ENCODE measurements at regions not wholly inside any gene's neighbourhood (a gene's known extent, or its start where the extent isn't known, plus 50 kb on each side); places are given as distances from the start of the nearest gene placed in this dataset.
"Not testable (repeated sequence)": the region's sequence is repeated elsewhere in the genome, so short reads cannot be mapped to it uniquely, and the experiment has no call there.

DNA sequence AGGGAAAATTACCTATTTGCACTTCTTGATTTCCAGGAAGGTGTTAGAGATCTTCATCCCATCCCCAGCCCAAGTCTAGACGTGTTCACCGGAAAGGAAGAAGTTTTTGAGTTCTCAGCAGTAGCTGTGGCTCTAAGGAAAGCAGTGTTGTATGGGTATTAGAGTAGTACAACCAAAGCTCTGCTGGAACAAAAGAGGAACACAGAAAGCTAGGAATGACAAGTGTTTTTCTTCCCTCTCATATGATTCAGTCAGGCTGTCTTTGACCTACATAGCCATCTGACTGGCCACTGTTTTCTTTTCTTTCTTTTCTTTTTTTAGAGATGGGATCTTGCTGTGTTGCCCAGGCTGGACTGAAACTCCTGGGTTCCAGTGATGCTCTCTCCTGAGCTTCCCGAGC is 82.7 kb upstream of the SLC39A10 start:
- H3K4me3 ChIP-seq, result no peak overlapping the region
- no peaks in the 10 kb centered on the region for H3K36me3 ChIP-seq
- TF ChIP-seq, protein P1, sequence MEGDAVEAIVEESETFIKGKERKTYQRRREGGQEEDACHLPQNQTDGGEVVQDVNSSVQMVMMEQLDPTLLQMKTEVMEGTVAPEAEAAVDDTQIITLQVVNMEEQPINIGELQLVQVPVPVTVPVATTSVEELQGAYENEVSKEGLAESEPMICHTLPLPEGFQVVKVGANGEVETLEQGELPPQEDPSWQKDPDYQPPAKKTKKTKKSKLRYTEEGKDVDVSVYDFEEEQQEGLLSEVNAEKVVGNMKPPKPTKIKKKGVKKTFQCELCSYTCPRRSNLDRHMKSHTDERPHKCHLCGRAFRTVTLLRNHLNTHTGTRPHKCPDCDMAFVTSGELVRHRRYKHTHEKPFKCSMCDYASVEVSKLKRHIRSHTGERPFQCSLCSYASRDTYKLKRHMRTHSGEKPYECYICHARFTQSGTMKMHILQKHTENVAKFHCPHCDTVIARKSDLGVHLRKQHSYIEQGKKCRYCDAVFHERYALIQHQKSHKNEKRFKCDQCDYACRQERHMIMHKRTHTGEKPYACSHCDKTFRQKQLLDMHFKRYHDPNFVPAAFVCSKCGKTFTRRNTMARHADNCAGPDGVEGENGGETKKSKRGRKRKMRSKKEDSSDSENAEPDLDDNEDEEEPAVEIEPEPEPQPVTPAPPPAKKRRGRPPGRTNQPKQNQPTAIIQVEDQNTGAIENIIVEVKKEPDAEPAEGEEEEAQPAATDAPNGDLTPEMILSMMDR (IDR thresholded peaks at IDR 0.05), result no peak
- no peaks in the 10 kb centered on the region for H3K9me3 ChIP-seq
- peaks cover 0 to 3% of the 10 kb centered on the region in 2 donors for H3K4me1 ChIP-seq (ENCODE audit: control insufficient read depth in 1 of 2, low read depth in 2 of 2)
- H3K27ac ChIP-seq, result no peak overlapping the region
- ATAC-seq (ENCODE audit: insufficient number of reproducible peaks, low FRiP score, low read depth), result no peak
- no peaks in the 10 kb centered on the region for H3K27me3 ChIP-seq (replicated peaks; ENCODE audit: insufficient read depth)
- DNase-seq (ENCODE audit: low spot score), result no peak

DNA sequence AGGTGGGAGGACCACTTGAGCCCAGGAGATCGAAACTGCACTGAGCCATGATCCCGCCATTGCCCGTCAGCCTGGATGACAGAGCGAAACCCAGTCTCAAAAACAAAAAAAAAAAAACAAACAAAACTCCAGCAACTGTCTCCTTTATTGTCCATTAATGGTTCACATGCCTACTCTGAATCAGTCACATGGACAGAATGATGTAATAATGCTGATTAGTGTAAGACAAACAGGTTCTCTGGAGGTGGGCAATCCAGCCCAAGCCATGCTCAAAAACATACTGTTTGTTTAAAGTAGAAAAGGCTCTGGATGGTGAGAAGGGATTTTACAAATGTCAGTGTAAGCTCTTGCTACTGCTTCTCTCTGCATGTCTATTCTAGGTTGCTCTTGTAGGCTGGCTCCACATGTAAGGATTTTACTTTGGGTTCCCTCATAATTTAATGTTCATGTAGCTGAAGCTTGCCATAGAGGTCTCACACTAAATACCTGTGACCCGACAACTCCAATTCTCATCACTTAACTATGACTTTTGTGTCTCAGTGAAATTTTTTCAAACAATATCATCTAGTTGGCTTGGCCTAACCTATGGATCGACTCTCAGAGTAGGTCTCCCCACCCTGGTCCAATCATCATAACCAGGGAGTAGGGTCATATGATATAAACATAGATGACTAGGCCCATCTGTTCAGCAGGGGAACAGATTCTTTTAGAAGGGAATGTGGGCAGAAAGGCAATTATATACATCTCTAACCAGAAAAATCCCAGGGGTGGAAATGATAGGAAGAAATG is 83.9 kb upstream of the SLC39A10 start:
- ATAC-seq (ENCODE audit: insufficient number of reproducible peaks, low FRiP score, low read depth) (no peak), DNase-seq (ENCODE audit: low spot score) (no peak)
- TF ChIP-seq, protein P1 (IDR thresholded peaks at IDR 0.05), result no peak
- Histone ChIP-seq H3K36me3 (no peaks in the 10 kb centered on the region), H3K9me3 (no peaks in the 10 kb centered on the region), H3K27me3 (replicated peaks; ENCODE audit: insufficient read depth) (no peaks in the 10 kb centered on the region), H3K4me3 (no peak overlapping the region), H3K4me1 (ENCODE audit: control insufficient read depth in 1 of 2, low read depth in 2 of 2) (no peaks in the 10 kb centered on the region), H3K27ac (no peak overlapping the region)

DNA sequence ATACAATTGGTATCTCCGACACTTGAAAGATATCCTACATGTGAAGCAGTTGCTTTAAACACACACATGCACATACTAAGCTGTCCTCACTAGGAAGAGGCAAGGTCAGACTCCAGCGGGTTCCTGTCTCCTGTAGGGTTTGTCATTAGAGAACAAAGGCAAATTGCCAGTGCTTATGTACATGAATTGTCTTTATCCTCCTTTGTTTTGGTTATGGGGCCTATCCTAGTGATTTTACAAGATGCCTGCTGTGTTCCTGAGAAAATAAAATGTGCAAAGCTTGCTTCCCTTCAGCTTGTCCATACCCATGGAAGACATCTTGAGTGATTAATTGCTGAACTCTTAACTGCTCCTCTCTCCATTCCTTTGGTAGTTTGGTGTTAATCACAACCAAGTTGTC is 86.7 kb upstream of the SLC39A10 start:
- TF ChIP-seq, protein P1 (IDR thresholded peaks at IDR 0.05), result no peak
- Histone ChIP-seq H3K4me1 (ENCODE audit: control insufficient read depth in 1 of 2, low read depth in 2 of 2) (no peaks in the 10 kb centered on the region), H3K27ac (no peak overlapping the region), H3K9me3 (no peaks in the 10 kb centered on the region), H3K27me3 (replicated peaks; ENCODE audit: insufficient read depth) (no peaks in the 10 kb centered on the region), H3K36me3 (no peaks in the 10 kb centered on the region), H3K4me3 (no peak overlapping the region)
- ATAC-seq (ENCODE audit: insufficient number of reproducible peaks, low FRiP score, low read depth), result no peak
- DNase-seq (ENCODE audit: low spot score), result no peak

DNA sequence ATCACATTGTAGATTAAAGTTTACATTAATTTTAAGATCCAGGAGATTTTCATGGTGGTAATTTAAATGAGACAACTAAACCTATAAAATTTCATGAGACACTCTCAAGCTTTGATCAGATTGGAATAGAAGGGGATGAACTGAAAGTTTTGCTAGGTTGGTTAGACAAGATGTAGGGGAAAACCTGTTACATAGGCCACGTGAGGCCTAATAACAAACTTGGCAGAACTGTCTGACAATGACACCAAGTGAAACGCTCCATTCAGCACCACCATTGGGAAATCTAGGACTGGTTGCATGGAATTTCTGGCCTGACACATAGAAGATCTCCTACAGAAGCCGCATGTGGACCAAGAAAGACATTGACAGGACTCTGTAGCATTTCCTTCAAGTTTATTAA is 87.8 kb upstream of the SLC39A10 start:
- ATAC-seq (ENCODE audit: insufficient number of reproducible peaks, low FRiP score, low read depth) (no peak), DNase-seq (ENCODE audit: low spot score) (no peak)
- TF ChIP-seq, protein P1 (IDR thresholded peaks at IDR 0.05), result no peak

DNA sequence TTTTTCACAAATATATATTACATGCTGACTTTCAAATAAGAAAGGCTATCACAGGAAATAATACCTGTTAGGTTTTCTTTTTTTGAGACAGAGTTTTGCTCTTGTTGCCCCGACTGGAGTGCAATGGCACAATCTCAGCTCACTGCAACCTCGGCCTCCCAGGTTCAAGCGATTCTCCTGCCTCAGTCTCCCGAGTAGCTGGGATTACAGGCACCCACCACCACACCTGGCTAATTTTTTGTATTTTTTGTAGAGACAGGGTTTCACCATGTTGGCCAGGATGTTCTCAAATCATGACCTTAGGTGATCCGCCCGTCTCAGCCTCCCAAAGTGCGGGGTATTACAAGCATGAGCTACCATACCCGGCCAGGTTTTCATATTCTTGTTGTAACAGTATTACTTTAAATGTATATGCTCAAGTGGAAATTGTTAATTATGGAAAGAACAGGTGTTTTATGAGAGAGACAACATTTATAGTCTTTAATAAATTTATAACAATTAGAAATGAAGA is 92.3 kb upstream of the SLC39A10 start:
- not testable (repeated sequence) for ATAC-seq (ENCODE audit: insufficient number of reproducible peaks, low FRiP score, low read depth); H3K4me3 ChIP-seq; DNase-seq (ENCODE audit: low spot score); H3K9me3 ChIP-seq; H3K4me1 ChIP-seq (ENCODE audit: control insufficient read depth in 1 of 2, low read depth in 2 of 2); H3K27me3 ChIP-seq (replicated peaks; ENCODE audit: insufficient read depth); H3K27ac ChIP-seq; H3K36me3 ChIP-seq

More for the DNA sequence above, 87.8 kb upstream of the SLC39A10 start:
- no peaks in the 10 kb centered on the region for H3K9me3 ChIP-seq
- no peak overlapping the region for H3K4me3 ChIP-seq
- no peaks in the 10 kb centered on the region for H3K36me3 ChIP-seq
- H3K27me3 ChIP-seq (replicated peaks; ENCODE audit: insufficient read depth), result no peaks in the 10 kb centered on the region
- no peak overlapping the region for H3K27ac ChIP-seq
- no peaks in the 10 kb centered on the region for H3K4me1 ChIP-seq (ENCODE audit: control insufficient read depth in 1 of 2, low read depth in 2 of 2)

All from thoracic aorta (tissue), 2 donors.